ENCODE measurements at regions not wholly inside any gene's neighbourhood (a gene's known extent, or its start where the extent isn't known, plus 50 kb on each side); places are given as distances from the start of the nearest gene placed in this dataset.
"Not testable (repeated sequence)": the region's sequence is repeated elsewhere in the genome, so short reads cannot be mapped to it uniquely, and the experiment has no call there.

- DNase-seq: no peak
Measured at GRCh38 chr2:156003780-156004179, 328.7 kb downstream of the NR4A2 start.

- no peak for DNase-seq
Measured at GRCh38 chr2:156001851-156002250, 330.7 kb downstream of the NR4A2 start.

GRCh38 chr2:155997538-155997937 is 335.0 kb downstream of the NR4A2 start:
- DNase-seq: no peak

- no peak for DNase-seq
Measured at GRCh38 chr2:155994315-155994714, 338.2 kb downstream of the NR4A2 start.

GRCh38 chr2:155983845-155984244 is 348.7 kb downstream of the NR4A2 start:
- no peak for DNase-seq

- DNase-seq: no peak
Measured at GRCh38 chr2:155982135-155982534, 350.4 kb downstream of the NR4A2 start.

GRCh38 chr2:155980941-155981560 is 351.5 kb downstream of the NR4A2 start:
- no peak for DNase-seq

- DNase-seq: no peak
Measured at GRCh38 chr2:155975734-155976133, 356.8 kb downstream of the NR4A2 start.

- no peak for DNase-seq
Measured at GRCh38 chr2:155972916-155973315, 359.6 kb downstream of the NR4A2 start.

GRCh38 chr2:155966064-155966471 is 366.5 kb downstream of the NR4A2 start:
- DNase-seq: not testable (repeated sequence)

- DNase-seq: no peak
Measured at GRCh38 chr2:155965415-155966063, 367.0 kb downstream of the NR4A2 start.

GRCh38 chr2:155961641-155962040 is 370.9 kb downstream of the NR4A2 start:
- no peak for DNase-seq

- no peak for DNase-seq
Measured at GRCh38 chr2:155958834-155959233, 373.7 kb downstream of the NR4A2 start.

- DNase-seq: no peak
Measured at GRCh38 chr2:155947069-155947468, 385.5 kb downstream of the NR4A2 start.

- DNase-seq: no peak
Measured at GRCh38 chr2:155944218-155944617, 388.3 kb downstream of the NR4A2 start.

- no peak for DNase-seq
Measured at GRCh38 chr2:155930312-155930711, 402.2 kb downstream of the NR4A2 start.

- no peak for DNase-seq
Measured at GRCh38 chr2:155917380-155917779, 415.1 kb downstream of the NR4A2 start.

- DNase-seq: no peak
Measured at GRCh38 chr2:155913356-155913755, 419.2 kb downstream of the NR4A2 start.

GRCh38 chr2:155908567-155908966 is 424.0 kb downstream of the NR4A2 start:
- no peak for DNase-seq

GRCh38 chr2:155907211-155907610 is 425.3 kb downstream of the NR4A2 start:
- DNase-seq: no peak

GRCh38 chr2:155905657-155906056 is 426.9 kb downstream of the NR4A2 start:
- no peak for DNase-seq

- no peak for DNase-seq
Measured at GRCh38 chr2:155904720-155905119, 427.8 kb downstream of the NR4A2 start.

- DNase-seq: no peak
Measured at GRCh38 chr2:155902635-155903034, 429.9 kb downstream of the NR4A2 start.

- no peak for DNase-seq
Measured at GRCh38 chr2:155895016-155895415, 437.5 kb downstream of the NR4A2 start.

- DNase-seq: not testable (repeated sequence)
Measured at GRCh38 chr2:155880382-155880781, 452.1 kb downstream of the NR4A2 start.
